GM12891 (cell line): ENCODE measurements at regions not wholly inside any gene's neighbourhood (a gene's known extent, or its start where the extent isn't known, plus 50 kb on each side); places are given as distances from the start of the nearest gene placed in this dataset.

Experiments
- DNase-seq: peaks from one replicate; pipeline ENCODE4 v3.0.0; 2011; ENCODE audit warnings: low spot score; ENCODE audit not compliant: insufficient read length
- FAIRE-seq: peaks from 2 replicates; lab custom pipeline; 2011; peaks lifted over from hg19 to GRCh38; lab: Jason Lieb, UNC
- PAX5 ChIP-seq: IDR thresholded peaks from 2 replicates; pipeline ENCODE4 v1.6.1; 2011; ENCODE audit warnings: low read length, moderate library complexity, mild to moderate bottlenecking; ENCODE audit not compliant: insufficient read depth, severe bottlenecking
- POLR2A ChIP-seq: IDR thresholded peaks from 2 replicates; pipeline ENCODE4 v1.6.1; 2011; ENCODE audit warnings: low read depth, low read length, control low read depth
- POLR2AphosphoS5 ChIP-seq: IDR thresholded peaks from 2 replicates; pipeline ENCODE4 v1.6.1; 2011; ENCODE audit warnings: low read depth, low read length, control low read depth
- POU2F2 ChIP-seq: IDR thresholded peaks from 2 replicates; pipeline ENCODE4 v1.6.1; 2011; ENCODE audit warnings: low read depth, mild to moderate bottlenecking, control low read depth, low read length, moderate library complexity
- SPI1 ChIP-seq: IDR thresholded peaks from 2 replicates; pipeline ENCODE4 v1.6.1; 2011; ENCODE audit warnings: low read depth, low read length, control low read depth
- TAF1 ChIP-seq: IDR thresholded peaks from 2 replicates; pipeline ENCODE4 v1.6.1; 2011; ENCODE audit warnings: low read depth, low read length, control low read depth

DNA sequence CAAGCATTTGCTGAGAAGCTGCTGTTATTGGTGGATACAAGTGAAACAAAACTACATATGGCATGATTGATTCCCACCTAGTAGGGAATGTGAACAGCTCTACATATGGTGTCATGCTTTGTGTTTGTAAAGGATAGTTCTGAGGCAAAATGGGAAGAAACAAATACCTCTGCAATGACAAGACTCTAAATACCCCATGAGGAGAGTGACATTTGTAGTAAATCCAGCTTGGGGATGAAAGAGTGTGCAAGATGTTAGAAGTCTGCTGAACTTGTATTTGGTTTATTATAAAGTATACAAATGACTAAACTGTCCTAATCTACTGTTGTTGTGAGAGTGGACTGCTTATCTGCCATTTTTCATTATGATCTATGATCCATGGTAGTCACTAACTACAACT, 120.8 kb upstream of the HS3ST1 start:
- DNase-seq (no peak), FAIRE-seq (no peak)
- TF ChIP-seq POLR2A (no peak), SPI1 (no peak), PAX5 (no peak), POLR2AphosphoS5 (no peak), POU2F2 (no peak), TAF1 (no peak)

DNA sequence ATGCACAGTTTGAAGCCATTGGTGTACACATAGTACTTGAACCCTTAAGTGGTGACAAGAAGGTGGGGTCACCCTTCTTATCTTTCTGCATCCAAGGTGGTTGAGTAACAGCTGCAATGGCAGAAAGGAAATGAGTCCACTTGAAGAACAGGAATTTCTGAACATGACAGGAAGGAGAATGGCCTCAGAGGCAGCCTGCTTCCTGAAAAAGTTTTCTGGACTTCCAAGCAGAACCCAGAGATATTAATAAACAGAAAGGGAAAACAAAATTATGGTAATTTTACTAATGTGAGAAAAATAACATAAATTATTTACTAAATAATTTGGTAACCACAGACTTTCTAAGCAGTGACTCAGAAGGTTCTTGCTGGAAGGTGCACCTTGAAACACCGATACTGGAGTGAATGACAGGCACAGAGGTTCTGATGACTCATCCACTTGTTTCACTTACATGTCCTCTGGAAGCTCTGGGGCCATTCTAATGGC, 119.9 kb upstream of the HS3ST1 start:
- FAIRE-seq (no peak), DNase-seq (no peak)
- TF ChIP-seq POU2F2 = no peak
- TF ChIP-seq POLR2AphosphoS5 = no peak
- no peak for TF ChIP-seq PAX5
- TF ChIP-seq SPI1 = no peak
- no peak for TF ChIP-seq TAF1
- no peak for TF ChIP-seq POLR2A

DNA sequence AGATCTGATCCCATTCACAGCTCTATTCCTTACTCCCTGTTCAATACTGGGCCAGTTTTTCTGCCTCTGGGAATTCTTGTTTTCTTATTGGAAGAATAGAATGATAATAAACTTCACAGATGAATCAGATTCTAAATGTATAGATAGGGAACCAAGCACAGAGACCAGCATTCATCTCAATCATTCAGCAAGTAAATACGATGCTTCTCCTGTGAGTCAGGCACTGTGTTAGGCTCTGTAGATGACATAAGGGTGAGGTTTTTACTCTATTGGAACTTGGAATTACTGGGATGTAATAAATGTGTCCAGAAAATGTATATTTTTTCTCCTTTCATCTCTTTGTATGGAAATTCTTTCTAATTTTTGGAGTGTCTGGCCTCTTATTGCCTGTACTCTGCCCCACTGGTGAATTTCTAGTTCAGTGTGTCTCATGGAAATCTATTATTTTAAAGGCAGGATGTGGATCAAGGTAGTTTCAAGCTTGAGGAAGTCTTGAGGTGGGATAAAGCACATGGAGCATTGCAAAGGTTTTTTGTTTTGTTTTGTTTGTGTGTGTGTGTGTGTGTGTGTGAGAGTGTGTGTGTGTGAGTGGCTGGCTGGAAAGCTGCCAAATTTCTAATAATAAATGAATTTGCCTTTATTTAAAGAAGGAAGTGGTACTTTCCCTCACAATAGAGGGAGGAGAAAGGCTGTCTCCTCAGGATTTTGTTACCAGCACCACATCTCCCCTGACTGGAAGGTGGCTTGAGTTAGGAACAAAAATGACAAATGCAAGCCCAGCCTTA, 117.9 kb upstream of the HS3ST1 start:
- DNase-seq = no peak
- TF ChIP-seq POU2F2 (no peak), POLR2AphosphoS5 (no peak), POLR2A (no peak), TAF1 (no peak), PAX5 (no peak), SPI1 (no peak)
- no peak for FAIRE-seq

DNA sequence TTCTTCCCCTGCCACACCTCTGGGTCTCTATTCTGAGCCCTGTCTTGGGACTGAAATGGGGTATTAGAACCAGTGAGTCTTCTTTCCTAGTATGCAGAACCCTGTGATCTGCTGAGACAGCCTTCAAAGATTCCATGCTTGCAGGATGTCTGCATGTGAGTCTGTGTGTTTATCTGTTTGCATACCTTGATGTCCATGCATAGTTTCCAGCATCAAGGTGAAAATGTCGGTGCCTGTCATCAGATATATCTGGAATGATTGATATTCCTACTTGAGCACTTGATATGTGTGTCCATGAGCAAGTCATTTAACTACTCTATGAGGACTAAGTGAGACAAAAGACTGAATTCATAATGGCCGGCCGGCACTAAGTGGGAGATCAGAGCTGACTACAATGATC, 117.0 kb upstream of the HS3ST1 start:
- DNase-seq = no peak
- TF ChIP-seq TAF1 (no peak), POLR2A (no peak), POLR2AphosphoS5 (no peak), PAX5 (no peak), POU2F2 (no peak), SPI1 (no peak)
- FAIRE-seq = no peak

DNA sequence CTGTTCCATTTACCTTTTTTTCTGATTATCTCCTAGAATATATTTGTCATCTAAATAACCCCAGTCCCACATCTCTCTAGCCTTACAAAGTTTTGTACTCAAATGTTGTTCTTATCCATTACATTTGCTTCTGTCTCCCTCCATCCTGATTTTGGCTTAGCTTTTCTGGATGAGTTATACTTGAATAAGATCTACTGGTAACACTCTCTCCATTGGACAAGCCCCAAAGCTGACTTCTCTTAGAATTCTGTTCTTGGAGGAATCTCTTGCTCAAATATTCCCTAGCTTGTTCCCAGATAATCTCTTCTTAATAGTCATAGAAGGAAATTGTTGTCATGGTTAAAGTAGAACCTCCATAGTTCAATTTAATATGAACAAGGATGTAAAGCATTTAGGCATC, 115.5 kb upstream of the HS3ST1 start:
- DNase-seq (no peak), FAIRE-seq (no peak)
- TF ChIP-seq SPI1 (no peak), POLR2A (no peak), TAF1 (no peak), POLR2AphosphoS5 (no peak), PAX5 (no peak), POU2F2 (no peak)

DNA sequence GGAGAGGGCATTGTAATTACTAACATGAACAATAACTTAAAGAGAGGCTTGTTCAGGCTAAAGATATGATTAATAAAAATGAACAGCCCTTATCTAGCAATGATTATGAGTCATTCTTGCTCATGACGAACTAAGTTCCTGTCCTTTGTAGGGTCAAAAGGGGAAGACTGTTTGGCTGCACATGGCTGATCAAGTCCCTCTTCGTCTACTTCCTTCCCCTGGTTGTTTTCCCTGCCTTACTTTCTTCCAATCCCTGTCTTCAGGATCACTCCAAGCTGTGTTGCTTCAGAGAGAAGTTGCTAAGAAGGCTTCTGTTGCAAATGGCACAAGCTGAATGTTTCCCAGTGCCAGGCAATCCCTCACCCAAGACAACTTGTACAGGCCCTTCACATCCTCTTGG, 115.0 kb upstream of the HS3ST1 start:
- TF ChIP-seq POLR2AphosphoS5 (no peak), SPI1 (0 out of 2 replicates have a peak, but pooled peaks have one; percentile 6)
- no peak for FAIRE-seq
- DNase-seq = no peak

DNA sequence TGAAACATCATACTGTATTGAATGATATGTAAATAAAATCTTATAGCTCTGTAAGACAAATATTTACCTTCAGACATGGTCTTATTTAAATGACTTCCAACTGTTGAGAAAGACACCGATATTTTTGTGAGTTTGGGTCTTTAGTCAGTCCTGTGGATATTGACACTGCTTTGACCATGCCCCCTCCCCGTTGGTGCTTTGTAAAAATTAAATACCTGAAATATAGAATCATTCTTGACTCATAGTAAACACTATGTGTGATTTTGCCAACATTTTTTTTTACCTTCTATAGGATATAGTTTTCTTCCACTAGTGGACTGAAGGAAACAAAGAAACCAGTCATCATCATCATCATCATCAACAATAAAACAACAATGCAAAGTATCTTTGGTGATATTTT, 114.3 kb upstream of the HS3ST1 start:
- no peak for TF ChIP-seq POLR2AphosphoS5
- no peak for TF ChIP-seq TAF1
- no peak for TF ChIP-seq POU2F2
- no peak for TF ChIP-seq SPI1
- TF ChIP-seq PAX5 = no peak
- no peak for TF ChIP-seq POLR2A
- FAIRE-seq = no peak
- no peak for DNase-seq

DNA sequence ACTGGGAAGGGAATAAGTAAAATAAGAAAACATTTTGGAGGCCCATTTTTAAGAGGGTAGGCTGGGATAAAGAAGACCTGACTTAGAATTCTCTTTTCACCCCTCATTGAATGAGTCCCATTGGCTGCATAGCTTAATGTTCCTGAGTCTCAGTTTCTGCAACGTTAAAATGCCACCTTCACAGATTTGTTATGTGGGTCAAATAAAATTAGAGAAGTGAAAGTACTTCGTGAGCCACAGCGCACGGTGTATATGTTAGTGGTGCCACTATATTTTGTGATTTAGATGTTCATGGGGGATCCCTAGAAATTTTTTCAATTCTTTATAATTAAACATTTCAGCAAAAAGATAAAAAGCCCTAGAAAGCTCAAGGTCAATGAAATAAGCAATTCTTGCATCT, 109.2 kb upstream of the HS3ST1 start:
- FAIRE-seq = no peak
- DNase-seq = no peak
- peak; percentile 71 for TF ChIP-seq SPI1
- TF ChIP-seq POLR2A = no peak
- TF ChIP-seq PAX5 = no peak
- TF ChIP-seq POU2F2 = no peak
- TF ChIP-seq POLR2AphosphoS5 = no peak

DNA sequence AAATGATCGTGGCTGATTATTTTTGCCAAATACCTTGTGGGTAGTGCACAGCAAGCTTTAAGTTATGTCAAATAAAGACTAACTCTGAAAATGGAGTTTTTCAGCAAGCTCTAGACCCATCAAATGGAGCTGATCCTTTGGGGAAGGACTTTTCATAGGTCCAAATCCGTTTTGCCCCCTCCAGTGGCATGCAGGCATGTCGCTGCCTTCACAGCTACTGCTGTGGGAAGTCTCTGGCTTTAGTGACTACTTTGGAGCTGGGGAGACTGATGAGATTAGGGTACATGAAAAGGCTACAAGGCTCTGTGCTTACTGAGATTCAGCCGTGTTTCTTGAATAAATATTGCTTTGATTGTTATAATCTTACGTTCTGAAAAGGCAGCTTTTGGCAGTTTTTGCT, 106.6 kb upstream of the HS3ST1 start:
- DNase-seq = no peak
- TF ChIP-seq PAX5 (no peak), POLR2A (no peak), TAF1 (no peak), SPI1 (no peak), POLR2AphosphoS5 (no peak), POU2F2 (no peak)
- no peak for FAIRE-seq

DNA sequence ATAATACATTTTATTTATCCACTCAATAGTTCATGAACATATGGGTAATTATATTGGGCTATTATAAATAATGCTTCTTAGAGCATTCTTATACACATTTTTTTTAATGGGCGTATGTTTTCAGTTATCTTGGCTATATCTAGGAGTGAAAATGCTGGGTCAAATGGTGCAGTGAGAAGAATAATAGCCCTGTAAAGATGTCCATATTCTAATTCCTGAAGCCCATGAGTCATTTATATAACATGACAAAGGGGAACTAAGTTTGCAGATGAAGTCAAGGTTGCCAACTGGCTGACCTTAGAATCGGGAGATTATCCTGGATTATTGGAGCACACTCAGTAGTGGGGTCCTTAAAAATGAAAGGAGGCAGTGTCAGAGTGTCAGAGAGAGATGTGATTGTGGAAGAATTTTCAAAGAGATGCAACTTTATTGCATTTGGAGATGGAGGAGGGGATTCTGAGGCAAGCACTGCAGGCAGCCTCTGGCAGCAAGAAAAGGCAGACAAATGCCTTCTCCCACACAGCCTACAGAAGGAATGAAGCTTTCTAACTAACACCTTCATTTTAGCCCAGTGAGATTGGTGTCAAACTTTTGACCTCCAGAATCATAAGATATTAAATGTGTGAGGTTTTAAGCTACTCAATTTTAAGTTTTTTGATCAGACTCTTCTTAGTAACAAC, 106.1 kb upstream of the HS3ST1 start:
- FAIRE-seq = no peak
- no peak for DNase-seq
- no peak for TF ChIP-seq TAF1
- no peak for TF ChIP-seq POLR2AphosphoS5
- no peak for TF ChIP-seq SPI1
- no peak for TF ChIP-seq POLR2A
- TF ChIP-seq POU2F2 = no peak
- no peak for TF ChIP-seq PAX5
